Skeletal muscle satellite cell (primary cell): ENCODE measurements at regions not wholly inside any gene's neighbourhood (a gene's known extent, or its start where the extent isn't known, plus 50 kb on each side); places are given as distances from the start of the nearest gene placed in this dataset.
"Not testable (repeated sequence)": the region's sequence is repeated elsewhere in the genome, so short reads cannot be mapped to it uniquely, and the experiment has no call there.

Source experiments
- H3K27me3 ChIP-seq: 2 replicates; pipeline ENCODE4 v1.7.0; 2013; ENCODE audit warnings: low read length; ENCODE audit not compliant: control insufficient read depth, insufficient read depth
- H3K36me3 ChIP-seq: 2 replicates; pipeline ENCODE4 v1.7.0; 2013; ENCODE audit warnings: mild to moderate bottlenecking, control low read depth, low read length; ENCODE audit not compliant: insufficient read depth
- H3K4me1 ChIP-seq: 2 replicates; pipeline ENCODE4 v1.7.0; 2013; ENCODE audit warnings: low read length; ENCODE audit not compliant: control insufficient read depth, insufficient read depth
- H3K4me2 ChIP-seq: 2 replicates; pipeline ENCODE4 v1.7.0; 2013; ENCODE audit warnings: mild to moderate bottlenecking, low read length
- H3K4me3 ChIP-seq: 2 replicates; pipeline ENCODE4 v1.7.0; 2013; ENCODE audit warnings: low read length
- H3K9ac ChIP-seq: 2 replicates; pipeline ENCODE4 v1.7.0; 2013; ENCODE audit warnings: mild to moderate bottlenecking, low read depth, low read length, moderate library complexity
- H3K9me3 ChIP-seq: replicated peaks from 2 replicates; pipeline ENCODE4 v1.7.0; 2013; ENCODE audit warnings: mild to moderate bottlenecking, control low read depth, low read length

- H3K9me3 ChIP-seq = no peaks in the 10 kb centered on the region
- no peaks in the 10 kb centered on the region for H3K4me1 ChIP-seq
- H3K27me3 ChIP-seq = no peaks in the 10 kb centered on the region
- no peak overlapping the region for H3K4me3 ChIP-seq
- no peak overlapping the region for H3K4me2 ChIP-seq
- H3K36me3 ChIP-seq = no peaks in the 10 kb centered on the region
- no peak overlapping the region for H3K9ac ChIP-seq
These were observed 179.4 kb upstream of the CXCR4 start for GRCh38 chr2:136297312-136297711.

- Histone ChIP-seq H3K4me3 (no peak overlapping the region), H3K4me2 (no peak overlapping the region), H3K27me3 (no peaks in the 10 kb centered on the region), H3K9me3 (no peaks in the 10 kb centered on the region), H3K4me1 (no peaks in the 10 kb centered on the region), H3K9ac (no peak overlapping the region), H3K36me3 (no peaks in the 10 kb centered on the region)
These were observed 177.2 kb upstream of the CXCR4 start for GRCh38 chr2:136295168-136295567.

GRCh38 chr2:136291871-136292270 is 173.9 kb upstream of the CXCR4 start:
- no peak overlapping the region for H3K9ac ChIP-seq
- H3K4me2 ChIP-seq = no peak overlapping the region
- H3K9me3 ChIP-seq = no peaks in the 10 kb centered on the region
- no peaks in the 10 kb centered on the region for H3K36me3 ChIP-seq
- H3K4me1 ChIP-seq = no peaks in the 10 kb centered on the region
- no peaks in the 10 kb centered on the region for H3K27me3 ChIP-seq
- no peak overlapping the region for H3K4me3 ChIP-seq

- Histone ChIP-seq H3K9me3 (no peaks in the 10 kb centered on the region), H3K36me3 (no peaks in the 10 kb centered on the region), H3K9ac (no peak overlapping the region), H3K4me1 (no peaks in the 10 kb centered on the region), H3K27me3 (no peaks in the 10 kb centered on the region), H3K4me3 (no peak overlapping the region), H3K4me2 (no peak overlapping the region)
These were observed 172.4 kb upstream of the CXCR4 start for GRCh38 chr2:136290326-136290725.

GRCh38 chr2:136288249-136288648 is 170.3 kb upstream of the CXCR4 start:
- Histone ChIP-seq H3K9me3 (no peaks in the 10 kb centered on the region), H3K4me1 (no peaks in the 10 kb centered on the region), H3K4me3 (no peak overlapping the region), H3K27me3 (no peaks in the 10 kb centered on the region), H3K9ac (no peak overlapping the region), H3K36me3 (no peaks in the 10 kb centered on the region), H3K4me2 (no peak overlapping the region)

GRCh38 chr2:136286423-136286822 is 168.5 kb upstream of the CXCR4 start:
- no peak overlapping the region for H3K4me3 ChIP-seq

GRCh38 chr2:136284226-136285119 is 166.5 kb upstream of the CXCR4 start:
- Histone ChIP-seq H3K4me3 (no peak overlapping the region), H3K27me3 (no peaks in the 10 kb centered on the region), H3K4me1 (no peaks in the 10 kb centered on the region), H3K9me3 (no peaks in the 10 kb centered on the region), H3K9ac (no peak overlapping the region), H3K4me2 (no peak overlapping the region), H3K36me3 (no peaks in the 10 kb centered on the region)

More at GRCh38 chr2:136286423-136286822, 168.5 kb upstream of the CXCR4 start:
- no peak overlapping the region for H3K4me2 ChIP-seq
- no peaks in the 10 kb centered on the region for H3K27me3 ChIP-seq
- no peaks in the 10 kb centered on the region for H3K36me3 ChIP-seq
- no peaks in the 10 kb centered on the region for H3K9me3 ChIP-seq
- no peak overlapping the region for H3K9ac ChIP-seq
- H3K4me1 ChIP-seq = no peaks in the 10 kb centered on the region

GRCh38 chr2:136282251-136282650 is 164.3 kb upstream of the CXCR4 start:
- no peaks in the 10 kb centered on the region for H3K27me3 ChIP-seq
- H3K36me3 ChIP-seq = no peaks in the 10 kb centered on the region
- no peak overlapping the region for H3K4me3 ChIP-seq
- H3K9ac ChIP-seq = no peak overlapping the region
- no peaks in the 10 kb centered on the region for H3K4me1 ChIP-seq
- no peak overlapping the region for H3K4me2 ChIP-seq
- no peaks in the 10 kb centered on the region for H3K9me3 ChIP-seq

- no peak overlapping the region for H3K4me3 ChIP-seq
- H3K36me3 ChIP-seq = no peaks in the 10 kb centered on the region
- no peaks in the 10 kb centered on the region for H3K27me3 ChIP-seq
These were observed 163.5 kb upstream of the CXCR4 start for GRCh38 chr2:136281281-136282114.

GRCh38 chr2:136266346-136266745 is 148.4 kb upstream of the CXCR4 start:
- not testable (repeated sequence) for H3K27me3 ChIP-seq, H3K9ac ChIP-seq, H3K9me3 ChIP-seq, H3K4me2 ChIP-seq, H3K4me1 ChIP-seq, H3K36me3 ChIP-seq, H3K4me3 ChIP-seq

More at GRCh38 chr2:136281281-136282114, 163.5 kb upstream of the CXCR4 start:
- Histone ChIP-seq H3K4me2 (no peak overlapping the region), H3K9ac (no peak overlapping the region), H3K4me1 (no peaks in the 10 kb centered on the region), H3K9me3 (no peaks in the 10 kb centered on the region)

GRCh38 chr2:136259551-136259950 is 141.6 kb upstream of the CXCR4 start:
- Histone ChIP-seq H3K4me2 (no peak overlapping the region), H3K4me1 (no peaks in the 10 kb centered on the region), H3K36me3 (no peaks in the 10 kb centered on the region), H3K4me3 (no peak overlapping the region), H3K9ac (no peak overlapping the region), H3K9me3 (no peaks in the 10 kb centered on the region), H3K27me3 (no peaks in the 10 kb centered on the region)
